Pons (tissue), 1 donor: ENCODE measurements at regions not wholly inside any gene's neighbourhood (a gene's known extent, or its start where the extent isn't known, plus 50 kb on each side); places are given as distances from the start of the nearest gene placed in this dataset.

Experiments
- DNase-seq: peaks from one replicate; pipeline ENCODE4 v3.0.0-alpha.2; 2016; ENCODE audit warnings: low spot score

GRCh38 chr2:172328103-172328841, 99.1 kb upstream of the ITGA6 start:
- DNase-seq = no peak

- no peak for DNase-seq
Measured at GRCh38 chr2:172329416-172329773, 98.0 kb upstream of the ITGA6 start.

DNA sequence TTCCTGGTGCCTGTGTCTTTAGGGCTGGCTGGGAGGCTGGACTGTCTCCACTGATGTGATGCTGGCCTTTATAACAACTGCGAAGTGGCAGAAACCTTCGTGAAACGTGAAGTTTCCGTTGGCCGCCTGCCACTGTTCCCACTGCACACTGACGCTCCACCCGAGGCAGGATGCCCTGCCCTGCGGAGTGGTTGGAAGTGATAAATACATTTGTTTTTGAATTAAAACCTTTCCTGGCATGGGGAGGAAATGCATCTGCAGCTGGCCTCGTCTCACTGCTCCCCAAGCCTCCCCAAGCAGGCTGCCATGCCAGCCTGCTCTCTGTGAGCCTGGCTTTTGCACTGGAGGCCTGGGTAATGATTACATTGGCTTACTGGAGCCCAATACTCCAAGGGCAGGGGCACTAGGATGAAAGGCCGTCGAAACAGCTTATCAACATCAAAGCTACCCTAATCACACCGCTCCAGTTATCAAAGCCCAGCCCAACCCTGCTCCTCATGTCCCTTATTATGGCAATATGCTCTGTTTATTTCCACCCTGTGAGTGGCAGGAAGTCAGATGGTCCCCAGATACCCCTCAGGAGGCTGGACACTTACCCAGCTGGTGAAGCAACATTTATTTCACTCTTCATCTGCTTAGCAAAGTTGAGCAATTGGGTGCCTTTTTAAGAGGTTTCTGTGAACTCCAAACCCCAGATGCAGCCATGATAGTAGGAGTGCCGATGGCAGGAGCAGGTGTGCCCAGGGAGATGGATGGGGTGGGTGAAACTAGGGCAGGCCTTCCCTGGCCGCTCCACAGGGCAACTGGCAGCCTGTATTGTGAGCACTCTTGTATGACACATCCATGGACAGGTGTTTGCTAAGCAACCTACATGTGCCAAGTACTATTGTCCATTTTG, 97.4 kb upstream of the ITGA6 start:
- DNase-seq = no peak

GRCh38 chr2:172332507-172332906, 94.9 kb upstream of the ITGA6 start:
- DNase-seq = no peak

- DNase-seq = peak; percentile 46
Measured at GRCh38 chr2:172333235-172333977, 94.0 kb upstream of the ITGA6 start.

DNA sequence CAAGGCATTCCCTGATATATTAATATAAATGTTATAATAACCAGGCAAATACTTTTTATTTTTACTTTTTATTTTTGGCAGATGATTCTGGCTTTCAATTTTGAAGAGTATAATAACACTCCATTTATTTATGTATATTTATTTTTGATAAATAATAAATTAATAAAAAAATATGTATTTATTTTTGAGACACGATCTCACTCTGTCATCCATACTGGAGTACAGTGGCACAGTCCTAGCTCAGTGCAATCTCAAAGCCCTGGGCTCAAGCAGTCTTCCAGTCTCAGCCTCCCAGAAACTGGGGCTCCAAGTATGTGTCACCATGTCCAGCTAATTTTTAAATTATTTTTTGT, 93.4 kb upstream of the ITGA6 start:
- no peak for DNase-seq

- DNase-seq = no peak
Measured at GRCh38 chr2:172334988-172335387, 92.4 kb upstream of the ITGA6 start.

DNA sequence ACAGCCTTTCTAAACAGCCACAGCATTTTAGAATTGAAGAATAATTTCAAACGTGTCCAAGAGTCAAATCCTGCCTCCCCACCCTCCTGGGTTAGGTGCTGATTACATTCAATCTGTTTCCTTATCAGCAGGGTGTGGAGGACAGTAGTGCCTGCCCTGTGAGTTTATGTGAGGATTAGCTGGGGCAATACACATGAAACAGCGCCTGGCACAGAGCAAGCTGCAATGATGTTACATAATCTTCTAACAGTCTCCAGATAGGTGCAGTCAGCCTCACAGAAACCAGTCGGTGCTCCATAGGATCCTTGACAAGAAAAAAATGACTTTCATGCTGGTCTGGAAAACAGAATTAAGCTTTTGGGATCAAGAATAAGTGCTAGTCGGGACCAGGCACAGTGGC, 91.7 kb upstream of the ITGA6 start:
- DNase-seq = no peak

GRCh38 chr2:172336681-172337080, 90.7 kb upstream of the ITGA6 start:
- DNase-seq = no peak

DNA sequence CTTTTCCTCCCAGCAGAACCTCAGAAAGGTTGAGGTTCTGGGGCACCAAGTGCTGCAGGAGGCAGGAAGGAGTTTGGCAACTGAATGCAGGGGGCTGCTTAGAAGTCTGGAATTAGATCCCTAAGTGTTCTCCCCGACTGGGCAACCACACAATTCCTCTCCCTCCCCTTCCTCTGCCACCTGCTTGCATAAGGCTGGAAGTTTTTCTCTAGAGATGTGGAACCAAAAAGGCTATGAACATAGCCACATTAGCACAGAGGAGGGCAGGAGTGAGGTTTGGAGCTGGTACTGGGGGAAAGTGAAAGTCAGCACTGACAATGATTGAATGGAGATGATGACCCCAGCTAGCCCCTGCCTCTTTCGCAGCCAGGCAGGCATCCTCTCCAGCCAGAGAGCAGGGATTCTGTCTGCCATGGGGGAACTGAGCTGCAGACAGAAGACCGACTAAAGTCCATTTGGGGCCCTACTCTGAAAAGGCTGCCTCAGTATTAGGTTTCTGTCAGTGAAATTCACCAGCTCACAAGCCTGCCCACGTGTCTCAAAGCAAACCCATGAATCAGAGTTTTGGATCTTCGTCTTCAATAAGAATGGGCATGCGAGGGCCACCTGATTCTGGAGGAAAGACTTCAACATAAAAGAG, 87.9 kb upstream of the ITGA6 start:
- DNase-seq = no peak

GRCh38 chr2:172340394-172340793, 87.0 kb upstream of the ITGA6 start:
- no peak for DNase-seq

DNA sequence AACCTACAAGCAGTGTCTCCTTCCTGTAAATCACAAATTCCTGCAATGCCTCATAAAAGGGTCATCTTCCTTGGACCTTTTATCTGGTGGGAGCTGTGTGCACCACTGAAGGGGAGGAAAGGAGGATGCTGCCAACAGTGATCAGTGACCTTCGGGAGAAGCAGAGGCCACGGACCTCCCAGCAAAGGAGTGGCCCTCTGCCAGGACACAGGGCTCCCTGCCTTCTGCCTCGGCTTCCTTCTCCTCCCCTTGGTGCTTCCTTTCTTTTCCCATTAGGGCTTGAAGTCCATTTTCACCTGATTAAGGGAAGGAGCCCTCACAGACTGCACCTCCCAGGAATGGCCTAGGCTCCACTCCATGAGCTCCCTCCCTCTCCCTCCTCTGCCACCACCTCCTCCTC, 85.3 kb upstream of the ITGA6 start:
- DNase-seq = no peak

DNA sequence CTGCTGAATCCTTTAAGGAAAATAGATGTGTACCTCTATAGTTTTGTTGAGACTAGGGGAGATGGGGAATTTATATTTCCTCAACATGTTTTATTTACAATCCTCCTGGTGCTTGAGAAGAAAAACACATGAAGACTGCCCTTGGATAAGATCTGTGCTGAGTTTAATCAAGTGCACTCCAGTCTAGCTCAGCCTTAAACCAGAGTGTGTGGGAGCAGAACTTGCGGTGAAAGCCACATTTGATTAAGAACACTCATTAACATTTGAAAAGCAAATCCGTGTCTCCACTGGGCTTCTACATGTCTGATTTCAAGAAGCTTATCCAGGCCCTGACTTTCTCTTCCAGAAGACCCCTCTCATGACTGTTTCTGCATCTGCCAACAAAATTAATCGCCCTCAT, 84.8 kb upstream of the ITGA6 start:
- no peak for DNase-seq

DNA sequence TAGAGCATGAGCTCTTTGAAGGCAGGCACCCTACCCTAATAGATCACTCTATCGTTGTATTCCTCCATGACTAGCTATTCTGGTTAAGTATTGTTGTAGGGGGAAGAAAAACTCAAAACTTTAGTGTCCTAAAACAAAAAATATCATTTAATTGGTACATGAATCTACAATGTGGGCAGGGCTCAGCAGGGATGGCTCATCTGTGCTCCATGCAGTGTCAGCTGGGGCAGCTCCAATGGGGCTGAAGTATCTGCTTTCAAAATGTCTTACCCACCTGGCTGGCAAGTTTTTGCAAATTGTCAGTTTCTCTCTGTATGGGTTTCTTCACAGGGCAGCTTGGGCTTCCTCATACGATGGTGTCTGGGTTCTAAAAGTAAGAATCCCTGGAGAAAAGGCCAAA, 83.2 kb upstream of the ITGA6 start:
- DNase-seq = no peak

GRCh38 chr2:172345956-172346555, 81.3 kb upstream of the ITGA6 start:
- no peak for DNase-seq

GRCh38 chr2:172348555-172349288, 78.7 kb upstream of the ITGA6 start:
- DNase-seq = no peak

DNA sequence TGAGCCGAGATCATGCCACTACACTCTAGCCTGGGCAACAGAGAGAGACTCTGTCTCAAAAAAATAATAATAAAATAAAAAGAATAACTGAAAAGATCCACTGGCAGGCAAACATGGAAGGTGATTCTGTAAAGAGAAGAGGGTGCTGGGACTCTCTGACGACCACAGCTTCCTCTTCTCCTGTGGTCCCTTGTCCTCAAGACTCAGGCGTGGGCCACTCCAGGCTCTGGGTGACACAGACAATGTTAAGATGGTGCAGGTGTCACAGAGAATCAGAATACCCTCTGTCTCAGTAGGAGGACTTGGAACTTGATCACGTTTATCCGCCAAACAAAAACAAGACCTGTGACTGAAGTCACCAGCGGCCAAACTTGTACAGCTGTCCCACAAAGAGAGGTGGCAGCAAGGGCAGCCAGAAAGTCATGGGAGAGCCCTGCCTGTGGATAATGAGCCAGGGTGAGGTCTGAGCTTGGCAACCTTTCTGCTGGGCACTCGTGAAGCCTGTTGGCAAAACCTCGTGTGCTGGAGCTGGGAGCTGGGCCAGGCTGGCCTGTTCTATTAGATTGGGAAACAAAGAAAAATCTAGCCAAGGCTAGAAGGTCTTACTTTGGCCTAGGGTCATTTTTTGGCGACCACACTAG, 76.4 kb upstream of the ITGA6 start:
- peak; percentile 48 for DNase-seq

DNA sequence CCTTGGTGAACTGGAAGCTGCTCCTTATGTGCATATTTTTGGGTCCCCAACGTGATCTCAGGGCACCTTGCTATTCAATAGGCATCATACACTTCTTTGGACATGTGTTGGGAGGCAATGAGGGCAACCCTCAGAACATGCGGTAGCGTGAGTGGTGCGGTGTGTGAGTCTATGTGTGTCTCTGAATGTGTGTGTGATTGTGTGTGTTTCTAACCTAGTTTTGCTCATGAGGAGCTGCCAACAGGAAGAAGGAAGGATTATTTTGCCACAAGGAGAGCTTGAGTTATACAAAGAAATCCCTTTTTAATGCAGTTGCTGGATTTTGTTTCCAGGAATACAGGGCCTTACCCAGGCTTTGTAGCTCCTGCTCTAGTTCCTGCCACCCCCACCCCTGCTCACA, 75.8 kb upstream of the ITGA6 start:
- no peak for DNase-seq

- DNase-seq = no peak
Measured at GRCh38 chr2:172354347-172354746, 73.0 kb upstream of the ITGA6 start.

- DNase-seq = no peak
Measured at GRCh38 chr2:172357442-172357841, 69.9 kb upstream of the ITGA6 start.
